ENCODE measurements at regions not wholly inside any gene's neighbourhood (a gene's known extent, or its start where the extent isn't known, plus 50 kb on each side); places are given as distances from the start of the nearest gene placed in this dataset.

DNA sequence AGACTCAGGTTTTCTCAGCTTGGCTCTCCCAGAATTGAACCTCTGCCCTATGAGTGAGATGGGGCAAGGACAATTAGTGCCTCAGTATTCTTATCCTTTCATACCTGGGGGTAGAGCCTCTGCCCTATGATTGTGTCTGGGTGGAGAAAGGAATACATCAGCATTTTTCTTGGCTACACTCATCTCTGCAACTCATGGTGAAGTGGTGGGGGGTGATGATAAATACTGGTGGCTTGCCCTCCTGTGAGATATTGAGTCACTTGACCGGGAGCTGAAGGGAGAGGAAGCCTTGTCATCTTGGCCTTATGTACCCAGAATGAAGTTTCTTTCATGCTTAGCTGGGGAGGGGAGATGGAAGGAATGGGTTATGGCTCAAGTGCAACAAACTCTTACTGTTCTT is 71.3 kb upstream of the ENOX2 start:
- no peak for DNase-seq

DNA sequence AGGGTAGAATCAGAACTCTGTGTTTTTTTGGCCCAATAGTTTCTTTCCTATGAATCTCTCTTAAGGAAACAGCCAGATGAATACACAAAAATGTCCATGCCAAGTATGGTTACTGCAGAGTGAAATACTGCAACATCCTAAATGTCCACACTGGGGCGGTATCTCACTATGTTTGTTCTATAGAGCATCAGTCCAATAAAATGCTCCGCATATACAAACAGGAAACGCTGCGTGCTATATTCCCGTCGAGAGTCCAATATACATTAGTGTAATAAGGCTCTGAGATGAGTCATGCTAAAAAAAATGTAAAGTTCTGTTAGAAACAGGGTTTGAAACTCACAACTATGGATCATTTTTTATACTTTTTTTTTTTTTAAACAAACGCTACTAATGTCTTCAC is 72.9 kb upstream of the ENOX2 start:
- DNase-seq = peak; percentile 60

DNA sequence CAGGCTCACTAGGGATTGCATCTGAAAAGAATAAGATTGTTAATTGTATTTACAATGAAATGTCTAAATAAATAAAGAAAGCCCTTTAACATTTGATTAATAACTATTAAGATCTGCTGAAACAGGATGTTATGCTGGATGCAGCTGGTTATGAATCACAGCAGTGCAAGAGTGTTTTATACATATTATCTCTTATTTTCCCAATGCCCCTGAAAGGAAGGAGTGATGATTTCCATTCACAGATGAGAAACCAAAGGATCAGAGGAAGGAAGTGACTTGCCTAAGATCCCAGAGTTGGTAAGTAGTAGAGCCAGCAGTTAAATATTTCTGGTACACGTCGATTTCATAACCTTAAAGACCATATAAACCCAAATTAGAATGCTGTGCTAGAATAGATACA is 76.3 kb upstream of the ARHGAP36 start:
- DNase-seq = no peak

DNA sequence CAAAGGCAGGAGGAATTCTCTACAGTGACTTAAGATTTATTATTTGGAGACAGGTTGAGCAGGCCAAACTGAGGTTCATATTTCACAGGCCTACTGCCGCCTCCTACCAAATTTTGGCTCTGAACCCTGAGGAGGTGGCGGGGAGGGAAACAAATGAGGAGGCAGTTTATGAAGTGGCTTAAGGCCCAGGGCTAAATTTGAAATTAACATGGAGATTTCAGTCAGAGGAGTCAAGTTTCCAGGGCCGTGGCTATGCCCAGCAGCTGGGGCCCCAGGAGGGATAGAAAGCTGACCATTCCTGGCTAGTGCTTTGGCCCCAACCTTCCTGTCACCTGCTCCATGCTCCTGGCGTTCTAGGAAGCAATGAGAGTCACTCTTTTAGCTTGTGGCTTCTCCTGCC is 73.4 kb upstream of the ARHGAP36 start:
- no peak for DNase-seq

DNA sequence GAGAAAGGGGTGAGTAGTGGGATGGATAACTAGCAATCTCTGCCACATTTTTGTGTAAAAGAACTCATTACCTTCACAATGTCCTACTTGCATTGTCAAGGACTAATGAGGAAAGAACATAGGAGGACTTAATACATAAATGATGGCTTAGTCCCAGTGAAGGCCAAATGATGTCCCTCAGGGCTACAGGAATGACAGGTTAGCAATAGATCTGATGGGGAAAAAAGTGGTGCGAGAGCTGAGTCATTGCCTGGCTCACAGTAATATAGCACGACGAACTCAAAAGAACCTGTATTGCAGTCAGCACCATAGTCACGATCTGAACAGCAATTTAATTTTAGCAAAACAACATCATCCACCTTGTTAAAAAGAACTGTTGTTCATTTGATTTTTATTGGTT is 70.9 kb upstream of the ARHGAP36 start:
- DNase-seq = no peak

DNA sequence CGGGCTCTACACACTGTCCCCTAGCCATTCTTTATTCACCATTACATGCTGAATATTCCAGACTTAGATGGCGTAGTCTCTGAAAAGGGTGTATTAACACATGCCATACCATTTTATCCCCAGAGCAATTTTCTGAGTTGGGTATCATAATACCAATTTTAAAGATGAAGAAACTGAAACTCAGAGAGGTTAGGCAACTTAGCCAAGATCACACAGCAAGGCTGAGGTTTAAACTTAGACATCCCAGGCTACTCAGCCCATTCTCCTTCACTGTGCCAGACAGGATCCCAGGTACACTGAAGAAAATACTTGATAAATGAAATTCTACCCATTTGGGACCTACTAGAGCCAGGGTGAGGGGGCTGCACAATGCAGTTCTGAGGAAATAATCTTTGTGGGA is 67.4 kb upstream of the ARHGAP36 start:
- DNase-seq = no peak

DNA sequence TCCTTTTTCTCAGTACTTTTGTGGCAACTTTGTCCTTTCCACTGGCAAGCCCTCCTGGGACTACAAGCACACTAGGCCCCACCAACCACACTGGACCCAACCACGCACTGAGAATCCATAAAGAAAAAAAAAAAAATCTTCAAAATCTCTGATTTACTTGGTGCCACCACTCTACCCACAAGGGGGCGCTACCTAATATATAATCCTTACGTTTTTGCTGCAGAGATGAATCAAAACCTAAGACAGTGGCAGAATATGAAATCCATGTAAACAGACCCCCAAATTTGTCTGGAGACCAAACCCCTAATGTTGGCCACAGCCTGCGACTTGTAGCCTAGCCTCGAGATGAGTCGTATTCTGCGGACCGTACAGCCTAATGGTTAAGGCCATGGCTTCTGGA is 63.5 kb upstream of the ARHGAP36 start:
- peak; percentile 26 for DNase-seq

DNA sequence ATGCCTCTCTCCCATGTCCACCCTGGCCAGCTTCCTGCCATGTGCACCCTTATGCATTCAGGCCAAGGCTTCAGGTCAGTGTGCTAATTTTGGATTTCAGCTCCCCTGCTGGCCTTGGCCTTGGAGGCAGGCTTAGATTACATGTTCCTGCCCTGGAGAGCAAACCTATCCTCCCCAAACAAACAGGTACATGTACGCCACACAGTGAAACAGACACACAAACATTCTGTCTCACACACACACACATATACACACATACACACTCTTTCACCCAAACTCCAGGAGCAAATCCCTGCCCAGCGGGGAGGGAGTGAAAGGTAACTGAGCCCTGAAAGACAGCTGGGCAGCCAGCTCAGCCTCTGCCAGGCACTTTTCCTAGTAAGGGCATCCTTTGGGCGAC is 62.7 kb upstream of the ARHGAP36 start:
- DNase-seq = no peak

DNA sequence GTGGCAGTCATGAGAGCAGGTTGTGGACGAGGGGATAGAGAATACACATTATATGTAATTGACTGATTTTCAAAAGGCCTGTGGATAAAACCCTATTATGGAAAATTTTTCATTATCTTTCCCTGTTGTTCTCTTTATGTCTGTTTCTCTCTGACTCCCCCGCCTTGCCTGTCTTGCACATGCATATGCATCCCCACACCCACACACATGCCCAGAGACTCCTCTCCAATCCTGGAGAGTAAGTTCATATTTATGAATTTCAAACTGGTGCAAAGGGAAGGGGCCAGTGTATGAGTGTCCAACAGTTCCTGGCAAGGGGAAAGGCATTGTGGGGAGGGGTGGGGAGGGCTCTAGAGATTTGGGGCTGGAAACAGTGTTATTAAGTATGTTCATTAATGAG is 60.8 kb upstream of the ARHGAP36 start:
- DNase-seq = no peak

DNA sequence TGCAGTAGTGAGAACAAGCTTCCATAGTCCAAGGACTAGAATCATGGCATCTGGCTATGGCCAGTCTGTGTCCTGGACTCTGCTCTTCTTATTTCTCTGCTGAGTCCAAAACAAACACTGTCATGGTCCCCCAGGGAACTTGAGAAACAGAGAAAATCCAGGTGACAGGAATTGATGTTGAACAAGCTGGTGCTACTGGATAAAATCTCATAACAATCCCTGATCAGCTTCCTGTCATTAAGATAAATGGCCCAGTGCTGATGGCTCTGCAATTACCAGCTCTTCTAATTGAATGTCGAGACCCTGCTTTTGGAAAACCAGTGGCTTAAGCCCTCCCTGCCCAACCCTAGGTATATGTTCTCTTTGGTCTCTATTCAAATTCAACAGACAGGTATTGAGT is 58.8 kb upstream of the ARHGAP36 start:
- no peak for DNase-seq

All from NCI-H510A treated with DMSO at 0.1 percent for 48 hours (cell line).